IMR-90 (cell line): ENCODE measurements at regions not wholly inside any gene's neighbourhood (a gene's known extent, or its start where the extent isn't known, plus 50 kb on each side); places are given as distances from the start of the nearest gene placed in this dataset.

Experiments
- ATAC-seq: fragments of 200-7000 bp; cut with Tn5 transposase; 2 replicates; pipeline ENCODE4 v1.9.1; 2020; ENCODE audit warnings: low read depth, mild to moderate bottlenecking, moderate library complexity
- BruUV-seq: library from RNA; stranded (reverse); fragments of 400-500 nt; replicated peaks from 2 replicates; lab custom pipeline; 2021; lab: Mats Ljungman, UMichigan
- CTCF ChIA-PET: fragments of 300-600 bp; formaldehyde crosslinking; extraction: SDS; loops from one replicate; lab custom pipeline; 2021; ENCODE audit warnings: antibody characterized with exemption; lab: Yijun Ruan, JAX
- POLR2A ChIA-PET: fragments of 300-600 bp; sonication (Branson Sonifier 250); formaldehyde crosslinking; loops from one replicate; lab custom pipeline; 2022; ENCODE audit warnings: antibody characterized with exemption; ENCODE audit not compliant: unreplicated experiment; lab: Charles Lee
- DNase-seq: peaks from one replicate; pipeline ENCODE4 v3.0.0; 2013
- H2AFZ ChIP-seq: replicated peaks from 2 replicates; pipeline ENCODE3; 2013; ENCODE audit warnings: low read length, mild to moderate bottlenecking; ENCODE audit not compliant: poor library complexity
- H2AK5ac ChIP-seq: 2 replicates; pipeline ENCODE4 v1.6.1; 2013; ENCODE audit warnings: low read depth, low read length, inconsistent platforms
- H2AK9ac ChIP-seq: replicated peaks from 2 replicates; pipeline ENCODE3; 2013; ENCODE audit warnings: mild to moderate bottlenecking, low read depth, low read length, moderate library complexity; ENCODE audit not compliant: poor library complexity
- H2BK120ac ChIP-seq: 2 replicates; pipeline ENCODE4 v1.6.1; 2013; ENCODE audit warnings: low read depth, low read length, inconsistent platforms
- H2BK15ac ChIP-seq: 3 replicates; pipeline ENCODE4 v1.6.1; 2013; ENCODE audit warnings: low read depth, low read length, inconsistent platforms
- H2BK20ac ChIP-seq: 2 replicates; pipeline ENCODE4 v1.6.1; 2013; ENCODE audit warnings: low read depth, mild to moderate bottlenecking, inconsistent platforms, low read length, moderate library complexity
- H2BK5ac ChIP-seq: 2 replicates; pipeline ENCODE4 v1.6.1; 2013; ENCODE audit warnings: mild to moderate bottlenecking, low read depth, low read length, inconsistent platforms; ENCODE audit not compliant: poor library complexity, severe bottlenecking
- H3K14ac ChIP-seq: replicated peaks from 2 replicates; pipeline ENCODE4 v1.6.1; 2013; ENCODE audit warnings: low read depth, low read length, inconsistent platforms
- H3K18ac ChIP-seq: 2 replicates; pipeline ENCODE4 v1.6.1; 2013; ENCODE audit warnings: low read depth, low read length, control low read depth
- H3K23ac ChIP-seq: 2 replicates; pipeline ENCODE4 v1.6.1; 2013; ENCODE audit warnings: low read depth, low read length, inconsistent platforms
- H3K27ac ChIP-seq: 2 replicates; pipeline ENCODE4 v1.5.1; 2013; ENCODE audit warnings: mild to moderate bottlenecking, control low read depth, low read length; ENCODE audit not compliant: insufficient read depth
- H3K27me3 ChIP-seq: 2 replicates; pipeline ENCODE4 v1.6.1; 2013; ENCODE audit warnings: low read length; ENCODE audit not compliant: control insufficient read depth, insufficient read depth
- H3K36me3 ChIP-seq: 2 replicates; pipeline ENCODE4 v1.6.1; 2013; ENCODE audit warnings: low read length, mixed read lengths; ENCODE audit not compliant: control insufficient read depth, insufficient read depth
- H3K4ac ChIP-seq: 2 replicates; pipeline ENCODE4 v1.6.1; 2013; ENCODE audit warnings: low read depth, low read length, inconsistent platforms
- H3K4me1 ChIP-seq: 2 replicates; pipeline ENCODE4 v1.6.1; 2013; ENCODE audit warnings: low read length, mixed read lengths; ENCODE audit not compliant: control insufficient read depth, insufficient read depth
- H3K4me2 ChIP-seq: 2 replicates; pipeline ENCODE4 v1.6.1; 2013; ENCODE audit warnings: low read depth, mild to moderate bottlenecking, control low read depth, low read length, moderate library complexity
- H3K4me3 ChIP-seq: 2 replicates; pipeline ENCODE4 v1.5.1; 2013; ENCODE audit warnings: low read depth, mild to moderate bottlenecking, control low read depth, low read length, moderate library complexity; ENCODE audit not compliant: insufficient read depth
- H3K56ac ChIP-seq: 2 replicates; pipeline ENCODE4 v1.6.1; 2013; ENCODE audit warnings: low read length, inconsistent platforms; ENCODE audit not compliant: insufficient read depth; ENCODE audit errors: extremely low read depth
- H3K79me1 ChIP-seq, 2 experiments: 2 replicates each; pipeline ENCODE4 v1.6.1; 2013; ENCODE audit warnings: low read length in 2 of 2, inconsistent platforms in 1 of 2, low read depth in 1 of 2
- H3K9ac ChIP-seq: 2 replicates; pipeline ENCODE4 v1.6.1; 2013; ENCODE audit warnings: low read depth, low read length, control low read depth
- H3K9me1 ChIP-seq: 2 replicates; pipeline ENCODE4 v1.6.1; 2013; ENCODE audit warnings: low read length, inconsistent platforms; ENCODE audit not compliant: insufficient read depth
- H3K9me3 ChIP-seq: 2 replicates; pipeline ENCODE4 v1.6.1; 2013; ENCODE audit warnings: low read length; ENCODE audit not compliant: control insufficient read depth, insufficient read depth
- H4K20me1 ChIP-seq: 2 replicates; pipeline ENCODE4 v1.6.1; 2013; ENCODE audit warnings: low read length, inconsistent platforms; ENCODE audit not compliant: insufficient read depth
- H4K5ac ChIP-seq: 2 replicates; pipeline ENCODE4 v1.6.1; 2013; ENCODE audit warnings: mild to moderate bottlenecking, low read depth, low read length, control low read depth
- H4K8ac ChIP-seq, 2 experiments: 2 replicates each; pipeline ENCODE4 v1.6.1; 2013; ENCODE audit warnings: low read depth in 2 of 2, low read length in 2 of 2, control low read depth in 1 of 2, inconsistent platforms in 1 of 2
- H4K91ac ChIP-seq: 2 replicates; pipeline ENCODE4 v1.6.1; 2013; ENCODE audit warnings: low read depth, low read length, inconsistent platforms; ENCODE audit not compliant: insufficient read depth
- CTCF ChIP-seq: conservative IDR thresholded peaks from 2 replicates; pipeline ENCODE4 v1.5.1; 2012; ENCODE audit warnings: mild to moderate bottlenecking, low read depth, low read length, improper control_type of control experiment
- ELK1 ChIP-seq: fragments of 150-350 bp; IDR thresholded peaks from 2 replicates; pipeline ENCODE4 v1.6.1; 2016; ENCODE audit warnings: low read depth, mild to moderate bottlenecking, low read length, moderate library complexity, borderline replicate concordance
- FOS ChIP-seq: fragments of 150-350 bp; IDR thresholded peaks from 2 replicates; pipeline ENCODE4 v1.6.1; 2016; ENCODE audit warnings: low read depth, low read length
- MAFK ChIP-seq: IDR thresholded peaks from 2 replicates; pipeline ENCODE4 v1.6.1; 2012; ENCODE audit warnings: low read depth, low read length, improper control_type of control experiment
- MAZ ChIP-seq: IDR thresholded peaks from 2 replicates; pipeline ENCODE4 v1.6.1; 2012; ENCODE audit warnings: low read depth, mild to moderate bottlenecking, low read length, improper control_type of control experiment, moderate library complexity, borderline replicate concordance
- MXI1 ChIP-seq: IDR thresholded peaks from 2 replicates; pipeline ENCODE4 v1.6.1; 2012; ENCODE audit warnings: low read depth, mild to moderate bottlenecking, low read length, moderate library complexity, borderline replicate concordance
- RAD21 ChIP-seq: IDR thresholded peaks from 2 replicates; pipeline ENCODE4 v1.6.1; 2012; ENCODE audit warnings: low read length, improper control_type of control experiment
- RCOR1 ChIP-seq: IDR thresholded peaks from 2 replicates; pipeline ENCODE4 v1.6.1; 2012; ENCODE audit warnings: mild to moderate bottlenecking, low read length, improper control_type of control experiment; ENCODE audit not compliant: insufficient replicate concordance
- RFX5 ChIP-seq: IDR thresholded peaks from 2 replicates; pipeline ENCODE4 v1.8.0; 2012; ENCODE audit warnings: low read depth, mild to moderate bottlenecking, low read length, moderate library complexity
- SMC3 ChIP-seq: fragments of 150-350 bp; IDR thresholded peaks from 2 replicates; pipeline ENCODE4 v1.6.1; 2016; ENCODE audit warnings: low read depth, mild to moderate bottlenecking, antibody characterized with exemption, low read length, moderate library complexity
- USF2 ChIP-seq: fragments of 150-350 bp; IDR thresholded peaks from 2 replicates; pipeline ENCODE4 v1.6.1; 2017; ENCODE audit warnings: mild to moderate bottlenecking, antibody characterized with exemption, low read length, low read depth
- dilution Hi-C: fragments of 300-500 bp; cut with HindIII; formaldehyde crosslinking; loops from one replicate; pipeline ENCODE4 v1.14.3; 2018; ENCODE audit warnings: low sequenced_read_pairs; ENCODE audit not compliant: unreplicated experiment
- in situ Hi-C: fragments of 300-500 bp; cut with MboI; formaldehyde crosslinking; loops from 3 replicates; pipeline ENCODE4 v1.14.3; 2019; ENCODE audit warnings: low sequenced_read_pairs, inconsistent platforms, mixed read lengths
- intact Hi-C: fragments of 100-400 bp; cut with micrococcal nuclease; formaldehyde crosslinking; loops from 2 replicates; pipeline ENCODE4 v1.10.0; 2022

GRCh38 chr5:74333430-74333829 lies 307.1 kb downstream of the ENC1 start:
- no peak for DNase-seq
- Histone ChIP-seq H2AK9ac (no peak overlapping the region), H3K27me3 (peaks cover 7% of the 10 kb centered on the region), H3K9me3 (no peaks in the 10 kb centered on the region), H3K56ac (no peak overlapping the region), H3K36me3 (no peaks in the 10 kb centered on the region), H3K23ac (no peak overlapping the region), H4K8ac (no peak overlapping the region), H3K4me3 (no peak overlapping the region), H2BK120ac (no peak overlapping the region), H3K9ac (no peak overlapping the region), H2BK20ac (no peak overlapping the region), H3K14ac (no peak overlapping the region), H3K4ac (no peak overlapping the region), H3K4me2 (no peak overlapping the region), H4K5ac (no peak overlapping the region), H3K9me1 (no peaks in the 10 kb centered on the region), H3K18ac (no peak overlapping the region), H3K27ac (no peak overlapping the region), H2BK5ac (no peak overlapping the region), H2AK5ac (no peak overlapping the region), H4K20me1 (no peaks in the 10 kb centered on the region), H3K4me1 (no peaks in the 10 kb centered on the region), H2AFZ (no peak overlapping the region), H3K79me1 (no peaks in the 10 kb centered on the region), H2BK15ac (no peak overlapping the region), H4K91ac (no peak overlapping the region)
- no peak for TF ChIP-seq USF2
- TF ChIP-seq CTCF, result no peak
- no peak for TF ChIP-seq MAFK
- no peak for TF ChIP-seq MXI1
- no peak for TF ChIP-seq FOS
- TF ChIP-seq ELK1, result no peak
- TF ChIP-seq RFX5, result no peak
- no peak for TF ChIP-seq SMC3
- TF ChIP-seq MAZ, result no peak
- no peak for TF ChIP-seq RAD21
- TF ChIP-seq RCOR1, result no peak
- ChIA-PET CTCF (no interaction called here), POLR2A (no interaction called here)
- ATAC-seq, result no peak
- BruUV-seq, result no TSS peak
- dilution Hi-C loops (no loop called here), in situ Hi-C loops (no loop called here), intact Hi-C loops (no loop called here)
